ENCODE measurements at regions not wholly inside any gene's neighbourhood (a gene's known extent, or its start where the extent isn't known, plus 50 kb on each side); places are given as distances from the start of the nearest gene placed in this dataset.

- H2BK15ac ChIP-seq (ENCODE audit: low read depth, poor library complexity, severe bottlenecking) = no peak overlapping the region
- 75% methylated on average over 7 of the region's 7 CpGs for WGBS
- H2BK5ac ChIP-seq (ENCODE audit: low read depth, low read length, poor library complexity, severe bottlenecking) = no peak overlapping the region
- H3K9me3 ChIP-seq (ENCODE audit: control insufficient read depth, low read length) = no peaks in the 10 kb centered on the region
- H2AK5ac ChIP-seq (ENCODE audit: low read length, severe bottlenecking) = no peak overlapping the region
- DNase-seq = no peak
- H2BK12ac ChIP-seq (ENCODE audit: low read length in 2 of 2) = no peak overlapping the region
- H3K4me3 ChIP-seq (ENCODE audit: insufficient read depth in 1 of 2, low read depth in 1 of 2, low read length in 2 of 2) = no peak overlapping the region
- no peak overlapping the region for H2BK120ac ChIP-seq (ENCODE audit: low read depth, low read length)
- H3K4me2 ChIP-seq (ENCODE audit: low read length, poor library complexity, severe bottlenecking) = no peak overlapping the region
- no peaks in the 10 kb centered on the region for H3K36me3 ChIP-seq (ENCODE audit: control insufficient read depth in 1 of 2, insufficient read depth in 2 of 2, low read depth in 1 of 2, low read length in 2 of 2)
- H3K9ac ChIP-seq (ENCODE audit: low read length) = no peak overlapping the region
- H3K79me1 ChIP-seq (replicated peaks; ENCODE audit: low read length, poor library complexity, severe bottlenecking) = no peaks in the 10 kb centered on the region
- H2AFZ ChIP-seq (ENCODE audit: low read depth, low read length) = no peak overlapping the region
- no peak overlapping the region for H3K23ac ChIP-seq (ENCODE audit: low read length in 2 of 2)
- H4K91ac ChIP-seq (ENCODE audit: low read length) = no peak overlapping the region
- peak overlapping the region; percentile 9 for H4K8ac ChIP-seq (ENCODE audit: low read length)
- peaks cover 29 to 32% of the 10 kb centered on the region in 2 experiments for H3K27me3 ChIP-seq (ENCODE audit: control insufficient read depth in 1 of 2, insufficient read depth in 1 of 2, low read length in 2 of 2)
- peaks cover 6% of the 10 kb centered on the region for H3K4me1 ChIP-seq (ENCODE audit: control insufficient read depth, insufficient read depth, low read depth, low read length)
- no peak overlapping the region for H3K4ac ChIP-seq (ENCODE audit: low read depth in 1 of 2, low read length in 2 of 2)
- no peak overlapping the region for H3K14ac ChIP-seq (ENCODE audit: low read length in 2 of 2)
- no peak overlapping the region for H3K18ac ChIP-seq (ENCODE audit: low read depth in 1 of 2, low read length in 2 of 2)
- H3K27ac ChIP-seq (ENCODE audit: low read length, poor library complexity, severe bottlenecking) = no peak overlapping the region
Observed at GRCh38 chr15:31160297-31160696, 58.8 kb upstream of the TRPM1 start.

GRCh38 chr15:31160740-31161495, 59.4 kb upstream of the TRPM1 start:
- Histone ChIP-seq H3K27me3 (ENCODE audit: control insufficient read depth in 1 of 2, insufficient read depth in 1 of 2, low read length in 2 of 2) (peaks cover 29 to 31% of the 10 kb centered on the region in 2 experiments), H3K4me2 (ENCODE audit: low read length, poor library complexity, severe bottlenecking) (no peak overlapping the region), H4K91ac (ENCODE audit: low read length) (no peak overlapping the region), H3K4me1 (ENCODE audit: control insufficient read depth, insufficient read depth, low read depth, low read length) (peaks cover 6% of the 10 kb centered on the region), H2BK15ac (ENCODE audit: low read depth, poor library complexity, severe bottlenecking) (no peak overlapping the region), H3K79me1 (replicated peaks; ENCODE audit: low read length, poor library complexity, severe bottlenecking) (no peaks in the 10 kb centered on the region), H2BK120ac (ENCODE audit: low read depth, low read length) (no peak overlapping the region), H2BK12ac (ENCODE audit: low read length in 2 of 2) (no peak overlapping the region), H2AK5ac (ENCODE audit: low read length, severe bottlenecking) (no peak overlapping the region), H3K4ac (ENCODE audit: low read depth in 1 of 2, low read length in 2 of 2) (no peak overlapping the region), H3K4me3 (ENCODE audit: insufficient read depth in 1 of 2, low read depth in 1 of 2, low read length in 2 of 2) (no peak overlapping the region), H3K18ac (ENCODE audit: low read depth in 1 of 2, low read length in 2 of 2) (no peak overlapping the region), H3K9ac (ENCODE audit: low read length) (no peak overlapping the region), H4K8ac (ENCODE audit: low read length) (no peak overlapping the region), H3K23ac (ENCODE audit: low read length in 2 of 2) (no peak overlapping the region), H3K36me3 (ENCODE audit: control insufficient read depth in 1 of 2, insufficient read depth in 2 of 2, low read depth in 1 of 2, low read length in 2 of 2) (no peaks in the 10 kb centered on the region), H3K14ac (ENCODE audit: low read length in 2 of 2) (no peak overlapping the region), H3K9me3 (ENCODE audit: control insufficient read depth, low read length) (no peaks in the 10 kb centered on the region), H2AFZ (ENCODE audit: low read depth, low read length) (no peak overlapping the region), H3K27ac (ENCODE audit: low read length, poor library complexity, severe bottlenecking) (no peak overlapping the region), H2BK5ac (ENCODE audit: low read depth, low read length, poor library complexity, severe bottlenecking) (no peak overlapping the region)
- DNase-seq = no peak
- 89% methylated on average over 24 of the region's 25 CpGs for WGBS

GRCh38 chr15:31161951-31162350, 60.4 kb upstream of the TRPM1 start:
- Histone ChIP-seq H3K4me1 (ENCODE audit: control insufficient read depth, insufficient read depth, low read depth, low read length) (peaks cover 6% of the 10 kb centered on the region), H3K79me1 (replicated peaks; ENCODE audit: low read length, poor library complexity, severe bottlenecking) (no peaks in the 10 kb centered on the region), H3K4ac (ENCODE audit: low read depth in 1 of 2, low read length in 2 of 2) (no peak overlapping the region), H3K18ac (ENCODE audit: low read depth in 1 of 2, low read length in 2 of 2) (no peak overlapping the region), H2BK12ac (ENCODE audit: low read length in 2 of 2) (no peak overlapping the region), H3K14ac (ENCODE audit: low read length in 2 of 2) (no peak overlapping the region), H4K8ac (ENCODE audit: low read length) (no peak overlapping the region), H2AK5ac (ENCODE audit: low read length, severe bottlenecking) (no peak overlapping the region), H3K9ac (ENCODE audit: low read length) (no peak overlapping the region), H2BK120ac (ENCODE audit: low read depth, low read length) (no peak overlapping the region), H2AFZ (ENCODE audit: low read depth, low read length) (no peak overlapping the region), H2BK5ac (ENCODE audit: low read depth, low read length, poor library complexity, severe bottlenecking) (no peak overlapping the region), H3K9me3 (ENCODE audit: control insufficient read depth, low read length) (no peaks in the 10 kb centered on the region), H3K4me3 (ENCODE audit: insufficient read depth in 1 of 2, low read depth in 1 of 2, low read length in 2 of 2) (no peak overlapping the region), H3K4me2 (ENCODE audit: low read length, poor library complexity, severe bottlenecking) (no peak overlapping the region), H3K27me3 (ENCODE audit: control insufficient read depth in 1 of 2, insufficient read depth in 1 of 2, low read length in 2 of 2) (peaks cover 29 to 31% of the 10 kb centered on the region in 2 experiments), H3K36me3 (ENCODE audit: control insufficient read depth in 1 of 2, insufficient read depth in 2 of 2, low read depth in 1 of 2, low read length in 2 of 2) (no peaks in the 10 kb centered on the region), H3K23ac (ENCODE audit: low read length in 2 of 2) (no peak overlapping the region), H3K27ac (ENCODE audit: low read length, poor library complexity, severe bottlenecking) (no peak overlapping the region), H2BK15ac (ENCODE audit: low read depth, poor library complexity, severe bottlenecking) (no peak overlapping the region), H4K91ac (ENCODE audit: low read length) (no peak overlapping the region)
- WGBS = 79% methylated on average over 5 of the region's 7 CpGs
- DNase-seq = no peak

GRCh38 chr15:31162721-31163510, 61.4 kb upstream of the TRPM1 start:
- no peak overlapping the region for H2AFZ ChIP-seq (ENCODE audit: low read depth, low read length)
- no peak overlapping the region for H3K4ac ChIP-seq (ENCODE audit: low read depth in 1 of 2, low read length in 2 of 2)
- H3K27me3 ChIP-seq (ENCODE audit: control insufficient read depth in 1 of 2, insufficient read depth in 1 of 2, low read length in 2 of 2) = peaks cover 29 to 31% of the 10 kb centered on the region in 2 experiments
- DNase-seq = no peak
- H3K18ac ChIP-seq (ENCODE audit: low read depth in 1 of 2, low read length in 2 of 2) = no peak overlapping the region
- no peak overlapping the region for H2BK120ac ChIP-seq (ENCODE audit: low read depth, low read length)
- H4K8ac ChIP-seq (ENCODE audit: low read length) = no peak overlapping the region
- H3K4me1 ChIP-seq (ENCODE audit: control insufficient read depth, insufficient read depth, low read depth, low read length) = peaks cover 6% of the 10 kb centered on the region
- H3K79me1 ChIP-seq (replicated peaks; ENCODE audit: low read length, poor library complexity, severe bottlenecking) = no peaks in the 10 kb centered on the region
- H2BK5ac ChIP-seq (ENCODE audit: low read depth, low read length, poor library complexity, severe bottlenecking) = no peak overlapping the region
- H4K91ac ChIP-seq (ENCODE audit: low read length) = no peak overlapping the region
- H3K9me3 ChIP-seq (ENCODE audit: control insufficient read depth, low read length) = no peaks in the 10 kb centered on the region
- H3K36me3 ChIP-seq (ENCODE audit: control insufficient read depth in 1 of 2, insufficient read depth in 2 of 2, low read depth in 1 of 2, low read length in 2 of 2) = no peaks in the 10 kb centered on the region
- H2AK5ac ChIP-seq (ENCODE audit: low read length, severe bottlenecking) = no peak overlapping the region
- WGBS = 84% methylated on average over 16 of the region's 16 CpGs
- H3K9ac ChIP-seq (ENCODE audit: low read length) = no peak overlapping the region
- no peak overlapping the region for H3K4me2 ChIP-seq (ENCODE audit: low read length, poor library complexity, severe bottlenecking)
- no peak overlapping the region for H3K4me3 ChIP-seq (ENCODE audit: insufficient read depth in 1 of 2, low read depth in 1 of 2, low read length in 2 of 2)
- H3K23ac ChIP-seq (ENCODE audit: low read length in 2 of 2) = no peak overlapping the region
- H2BK12ac ChIP-seq (ENCODE audit: low read length in 2 of 2) = no peak overlapping the region
- peak overlapping the region in 1 of 2 experiments; percentile 11 for H3K14ac ChIP-seq (ENCODE audit: low read length in 2 of 2)
- no peak overlapping the region for H2BK15ac ChIP-seq (ENCODE audit: low read depth, poor library complexity, severe bottlenecking)
- no peak overlapping the region for H3K27ac ChIP-seq (ENCODE audit: low read length, poor library complexity, severe bottlenecking)

Data from mesenchymal stem cell (in vitro differentiated cells and primary cell).